CD4-positive, alpha-beta T cell (primary cell): ENCODE measurements at regions not wholly inside any gene's neighbourhood (a gene's known extent, or its start where the extent isn't known, plus 50 kb on each side); places are given as distances from the start of the nearest gene placed in this dataset.

ENCODE experiments used
- ATAC-seq: fragments of 200-7000 bp; cut with Tn5 transposase; one replicate; pipeline ENCODE4 v1.10.0; 2022; ENCODE audit warnings: mild to moderate bottlenecking; ENCODE audit not compliant: poor library complexity
- CTCF ChIA-PET: fragments of 350-600 bp; sonication (Branson Sonifier 250); formaldehyde crosslinking; loops from one replicate; lab custom pipeline; 2021; ENCODE audit warnings: antibody characterized with exemption, inconsistent platforms; lab: Charles Lee
- POLR2A ChIA-PET: fragments of 350-600 bp; sonication (Branson Sonifier 250); formaldehyde crosslinking; loops from one replicate; lab custom pipeline; 2021; ENCODE audit warnings: antibody characterized with exemption, inconsistent platforms; lab: Charles Lee
- DNase-seq, 14 experiments: peaks; one replicate each; pipeline ENCODE4 v3.0.0-alpha.2; 2013 to 2020; ENCODE audit warnings: mixed read lengths in 2 of 14
- H3K27ac ChIP-seq, 2 donors: one replicate each; pipeline versions ENCODE4 v1.5.1 to v1.7.0; 2013; ENCODE audit warnings: low read length in 2 of 2, low read depth in 1 of 2, mild to moderate bottlenecking in 1 of 2
- H3K27me3 ChIP-seq, 2 experiments: 1 replicate in 1 of 2; 2 replicates in 1 of 2; pipeline versions ENCODE4 v1.6.1 to v1.7.0; 2013; ENCODE audit warnings: low read length in 2 of 2, control low read depth in 1 of 2, mild to moderate bottlenecking in 1 of 2, moderate library complexity in 1 of 2; ENCODE audit not compliant: insufficient read depth in 2 of 2, control insufficient read depth in 1 of 2
- H3K36me3 ChIP-seq: one replicate; pipeline ENCODE4 v1.6.1; 2013; ENCODE audit warnings: low read length, control low read depth; ENCODE audit not compliant: insufficient read depth
- H3K4me1 ChIP-seq: one replicate; pipeline ENCODE4 v1.6.1; 2013; ENCODE audit warnings: low read length, control low read depth; ENCODE audit not compliant: insufficient read depth
- H3K4me3 ChIP-seq: one replicate; pipeline ENCODE4 v1.5.1; 2013; ENCODE audit warnings: mild to moderate bottlenecking, low read length, moderate library complexity
- H3K9me3 ChIP-seq, 2 experiments: 1 replicate in 1 of 2; 2 replicates in 1 of 2; pipeline versions ENCODE4 v1.6.1 to v1.7.0; 2013; ENCODE audit warnings: low read length in 2 of 2, mild to moderate bottlenecking in 2 of 2, control low read depth in 1 of 2, moderate library complexity in 1 of 2; ENCODE audit not compliant: control insufficient read depth in 1 of 2, insufficient read depth in 1 of 2
- H3K27ac Mint-ChIP-seq: one replicate; pipeline ENCODE4 v1.8.0; 2020; ENCODE audit warnings: mixed read lengths
- H3K27me3 Mint-ChIP-seq: one replicate; pipeline ENCODE4 v1.8.0; 2021; ENCODE audit warnings: mixed read lengths
- H3K36me3 Mint-ChIP-seq: one replicate; pipeline ENCODE4 v1.8.0; 2021; ENCODE audit warnings: low read depth, mixed read lengths
- H3K4me1 Mint-ChIP-seq: one replicate; pipeline ENCODE4 v1.8.0; 2021; ENCODE audit warnings: low read depth, mixed read lengths
- H3K4me3 Mint-ChIP-seq: one replicate; pipeline ENCODE4 v1.8.0; 2020; ENCODE audit warnings: mild to moderate bottlenecking, mixed read lengths
- H3K9me3 Mint-ChIP-seq: one replicate; pipeline ENCODE4 v1.8.0; 2020; ENCODE audit warnings: mixed read lengths
- CTCF ChIP-seq: fragments of 200-600 bp; IDR thresholded peaks from one replicate; pipeline ENCODE4 v1.8.0; 2022; ENCODE audit warnings: antibody characterized with exemption, mild to moderate bottlenecking
- intact Hi-C, 2 experiments: fragments of 100-400 bp; cut with DNase I in 1 of 2; cut with micrococcal nuclease in 1 of 2; formaldehyde crosslinking; loops; one replicate each; pipeline versions ENCODE4 v1.15.1 to v1.9.0; 2023 to 2025; cut with DNase I, micrococcal nuclease

DNA sequence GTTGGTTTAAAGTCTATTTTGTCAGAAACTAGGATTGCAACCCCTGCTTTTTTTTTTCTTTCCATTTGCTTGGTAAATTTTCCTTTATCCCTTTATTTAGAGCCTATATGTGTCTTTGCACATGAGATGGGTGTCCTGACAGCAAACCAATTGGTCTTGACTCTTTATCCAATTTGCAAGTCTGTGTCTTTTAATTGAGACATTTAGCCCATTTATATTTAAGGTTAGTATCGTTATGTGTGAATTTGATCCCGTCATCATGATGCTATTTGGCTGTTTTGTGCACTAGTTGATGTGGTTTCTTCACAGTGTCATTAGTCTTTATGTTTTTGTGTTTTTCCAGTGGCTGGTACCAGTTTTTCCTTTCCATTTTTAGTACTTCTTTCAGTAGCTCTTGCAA, 127.7 kb upstream of the ZNF267 start:
- Mint-ChIP-seq H3K4me1 (peaks cover 6% of the 10 kb centered on the region), H3K9me3 (peaks cover 31% of the 10 kb centered on the region), H3K4me3 (no peak overlapping the region), H3K36me3 (peaks cover 100% of the 10 kb centered on the region), H3K27ac (no peak overlapping the region), H3K27me3 (no peaks in the 10 kb centered on the region)
- H3K27ac ChIP-seq, result no peak overlapping the region
- no peak overlapping the region for H3K4me3 ChIP-seq
- intact Hi-C loops, result no loop called here
- no peak for TF ChIP-seq CTCF
- ChIA-PET CTCF (no interaction called here), POLR2A (no interaction called here)
- no peaks in the 10 kb centered on the region for H3K4me1 ChIP-seq
- no peak for DNase-seq
- H3K36me3 ChIP-seq, result peaks cover 36% of the 10 kb centered on the region
- peaks cover 20 to 87% of the 10 kb centered on the region in 2 experiments for H3K9me3 ChIP-seq
- H3K27me3 ChIP-seq, result no peaks in the 10 kb centered on the region
- no peak for ATAC-seq

- no peak overlapping the region for H3K4me3 ChIP-seq
- ChIA-PET POLR2A (no interaction called here), CTCF (no interaction called here)
- DNase-seq (no peak), ATAC-seq (no peak)
- no peak for TF ChIP-seq CTCF
- intact Hi-C loops, result loop anchor here in 1 of 2 experiments (5.0 kb wide), 1 partner anchor 157 kb away; no protein-coding TSS in a partner anchor
- H3K4me1 Mint-ChIP-seq, result no peaks in the 10 kb centered on the region
- H3K27ac ChIP-seq, result no peak overlapping the region
- peaks cover 37% of the 10 kb centered on the region for H3K36me3 ChIP-seq
- H3K4me1 ChIP-seq, result no peaks in the 10 kb centered on the region
- no peaks in the 10 kb centered on the region for H3K27me3 Mint-ChIP-seq
- H3K9me3 ChIP-seq, result peaks cover 22 to 93% of the 10 kb centered on the region in 2 experiments
- H3K36me3 Mint-ChIP-seq, result peaks cover 93% of the 10 kb centered on the region
- H3K9me3 Mint-ChIP-seq, result peaks cover 36% of the 10 kb centered on the region
- no peak overlapping the region for H3K27ac Mint-ChIP-seq
- H3K27me3 ChIP-seq, result no peaks in the 10 kb centered on the region
- no peak overlapping the region for H3K4me3 Mint-ChIP-seq
These were observed 118.5 kb upstream of the ZNF267 start for GRCh38 chr16:31754998-31755615.

DNA sequence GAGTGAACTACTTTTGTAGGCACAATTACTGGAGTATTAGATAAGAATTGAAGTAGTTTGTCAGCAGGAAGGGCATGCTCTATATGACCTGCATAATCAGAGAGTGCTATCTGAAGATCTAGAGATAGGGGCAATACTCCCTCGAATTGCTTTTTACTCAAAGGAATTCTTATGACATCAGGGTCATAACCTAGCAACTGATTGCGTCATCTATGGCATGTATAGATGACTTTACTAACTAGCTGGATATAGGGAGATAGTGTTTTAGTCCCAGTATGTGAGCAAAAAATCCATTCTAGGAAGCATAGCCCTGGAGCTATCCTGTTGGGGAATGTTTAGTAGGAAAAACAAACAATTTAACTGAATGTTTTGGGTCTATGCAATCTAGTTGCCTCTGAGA, 109.5 kb upstream of the ZNF267 start:
- POLR2A ChIA-PET, result no interaction called here
- peaks cover 18% of the 10 kb centered on the region for H3K9me3 Mint-ChIP-seq
- ATAC-seq (no peak), DNase-seq (no peak)
- no peak overlapping the region for H3K4me3 Mint-ChIP-seq
- H3K4me1 ChIP-seq, result no peaks in the 10 kb centered on the region
- no peak overlapping the region for H3K4me3 ChIP-seq
- H3K27me3 ChIP-seq, result no peaks in the 10 kb centered on the region
- no peak for TF ChIP-seq CTCF
- CTCF ChIA-PET, result no interaction called here
- peaks cover 7 to 78% of the 10 kb centered on the region in 2 experiments for H3K9me3 ChIP-seq
- intact Hi-C loops, result no loop called here
- no peaks in the 10 kb centered on the region for H3K4me1 Mint-ChIP-seq
- H3K27ac ChIP-seq, result no peak overlapping the region
- H3K27me3 Mint-ChIP-seq, result no peaks in the 10 kb centered on the region
- H3K27ac Mint-ChIP-seq, result no peak overlapping the region
- H3K36me3 Mint-ChIP-seq, result peaks cover 81% of the 10 kb centered on the region
- H3K36me3 ChIP-seq, result no peaks in the 10 kb centered on the region
